ENCODE measurements at regions not wholly inside any gene's neighbourhood (a gene's known extent, or its start where the extent isn't known, plus 50 kb on each side); places are given as distances from the start of the nearest gene placed in this dataset.

DNA sequence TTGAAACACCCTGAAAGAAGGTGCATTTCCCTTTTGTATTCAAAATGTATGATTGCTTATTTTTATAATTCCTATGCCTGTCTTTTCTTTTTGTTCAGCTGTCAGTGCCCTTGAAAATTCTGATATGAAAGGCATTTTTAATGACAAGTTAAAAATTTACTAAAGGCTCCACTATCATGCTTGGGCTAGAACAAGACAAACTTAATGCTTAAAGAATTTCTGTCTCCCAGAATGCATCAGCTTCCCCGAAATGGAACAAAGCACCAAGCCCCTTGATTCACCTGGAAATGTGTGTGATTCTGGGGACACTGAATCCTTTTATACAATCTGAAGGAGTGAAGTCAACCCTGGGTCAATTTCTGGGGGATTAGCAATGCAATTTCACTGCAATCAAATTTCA lies 457.5 kb downstream of the LMO4 start:
- TF ChIP-seq POLR2AphosphoS5 (IDR thresholded peaks at IDR 0.05; ENCODE audit: low read depth, low read length) (no peak), POLR2A (IDR thresholded peaks at IDR 0.05; ENCODE audit: low read depth, low read length) (no peak), TAF1 (IDR thresholded peaks at IDR 0.05; ENCODE audit: low read depth, low read length) (no peak)
